ENCODE measurements at regions not wholly inside any gene's neighbourhood (a gene's known extent, or its start where the extent isn't known, plus 50 kb on each side); places are given as distances from the start of the nearest gene placed in this dataset.

- no peaks in the 10 kb centered on the region for H4K20me1 ChIP-seq (ENCODE audit: insufficient read depth, low read length)
- no peaks in the 10 kb centered on the region for H3K36me3 ChIP-seq (replicated peaks; ENCODE audit: low read depth, low read length)
- H3K9me3 ChIP-seq (ENCODE audit: insufficient read depth, low read length) = no peaks in the 10 kb centered on the region
- no peak for TF ChIP-seq CTCF (IDR thresholded peaks at IDR 0.05; ENCODE audit: low read depth, low read length)
- TF ChIP-seq EZH2phosphoT487 (IDR thresholded peaks at IDR 0.05; ENCODE audit: low read depth) = no peak
- H3K9ac ChIP-seq (ENCODE audit: low read length) = no peak overlapping the region
- no peaks in the 10 kb centered on the region for H3K4me1 ChIP-seq (ENCODE audit: low read length)
- H2AFZ ChIP-seq (ENCODE audit: low read depth, low read length) = no peak overlapping the region
- H3K4me3 ChIP-seq (ENCODE audit: low read length) = no peak overlapping the region
- no peaks in the 10 kb centered on the region for H3K79me2 ChIP-seq (ENCODE audit: low read length)
- no peak overlapping the region for H3K27ac ChIP-seq (ENCODE audit: low read length)
- H3K27me3 ChIP-seq (ENCODE audit: low read depth, low read length) = no peaks in the 10 kb centered on the region
- H3K4me2 ChIP-seq (ENCODE audit: low read length) = no peak overlapping the region
Measured at GRCh38 chr10:65231148-65231547, 1694.7 kb upstream of the LRRTM3 start.

DNA sequence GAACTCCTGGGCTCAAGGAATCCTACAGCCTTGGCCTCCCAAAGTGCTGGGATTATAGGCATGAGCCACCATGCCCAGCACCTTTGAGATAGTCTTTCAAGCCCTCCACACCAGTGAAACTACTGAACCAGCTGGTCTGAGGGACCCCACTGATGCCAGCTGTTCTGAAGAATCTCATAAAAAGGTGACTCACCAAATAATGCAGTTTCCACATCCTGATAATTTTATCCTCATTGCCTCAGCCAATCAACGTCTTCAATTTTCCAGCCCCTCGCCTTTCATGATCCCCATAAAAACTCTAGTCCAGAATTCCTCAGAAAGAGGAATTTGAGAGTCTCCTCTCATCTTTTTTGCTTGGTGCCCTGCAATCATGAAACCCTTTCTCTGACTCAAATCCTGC, 1691.6 kb upstream of the LRRTM3 start:
- no peaks in the 10 kb centered on the region for H4K20me1 ChIP-seq (ENCODE audit: insufficient read depth, low read length)
- H3K4me1 ChIP-seq (ENCODE audit: low read length) = no peaks in the 10 kb centered on the region
- H3K9me3 ChIP-seq (ENCODE audit: insufficient read depth, low read length) = no peaks in the 10 kb centered on the region
- H3K79me2 ChIP-seq (ENCODE audit: low read length) = no peaks in the 10 kb centered on the region
- H3K9ac ChIP-seq (ENCODE audit: low read length) = no peak overlapping the region
- no peaks in the 10 kb centered on the region for H3K27me3 ChIP-seq (ENCODE audit: low read depth, low read length)
- H3K27ac ChIP-seq (ENCODE audit: low read length) = no peak overlapping the region
- no peak overlapping the region for H3K4me3 ChIP-seq (ENCODE audit: low read length)
- TF ChIP-seq EZH2phosphoT487 (IDR thresholded peaks at IDR 0.05; ENCODE audit: low read depth) = no peak
- no peak for TF ChIP-seq CTCF (IDR thresholded peaks at IDR 0.05; ENCODE audit: low read depth, low read length)
- no peak overlapping the region for H3K4me2 ChIP-seq (ENCODE audit: low read length)
- no peaks in the 10 kb centered on the region for H3K36me3 ChIP-seq (replicated peaks; ENCODE audit: low read depth, low read length)
- H2AFZ ChIP-seq (ENCODE audit: low read depth, low read length) = no peak overlapping the region

DNA sequence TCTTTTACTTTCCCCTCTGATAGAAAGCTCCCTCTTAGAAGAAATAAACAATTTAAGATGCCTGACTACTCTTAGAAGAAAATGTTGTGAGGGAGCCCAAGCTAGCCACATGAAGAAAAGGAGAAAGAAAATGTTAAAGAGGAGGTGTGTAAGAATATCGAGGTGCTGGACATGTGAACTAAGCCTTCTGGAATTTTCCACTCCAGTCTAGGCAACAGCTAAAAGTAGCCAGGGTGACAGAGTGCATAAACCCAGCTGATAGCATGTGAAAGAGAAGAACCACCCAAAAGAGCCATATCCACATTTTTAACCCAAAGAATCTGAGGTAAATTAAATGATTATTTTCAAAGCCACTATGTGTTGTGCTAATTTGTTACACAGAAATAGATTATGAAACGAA, 1690.6 kb upstream of the LRRTM3 start:
- no peaks in the 10 kb centered on the region for H3K4me1 ChIP-seq (ENCODE audit: low read length)
- no peaks in the 10 kb centered on the region for H3K9me3 ChIP-seq (ENCODE audit: insufficient read depth, low read length)
- H3K27ac ChIP-seq (ENCODE audit: low read length) = no peak overlapping the region
- no peak overlapping the region for H2AFZ ChIP-seq (ENCODE audit: low read depth, low read length)
- H3K9ac ChIP-seq (ENCODE audit: low read length) = no peak overlapping the region
- no peak overlapping the region for H3K4me3 ChIP-seq (ENCODE audit: low read length)
- TF ChIP-seq EZH2phosphoT487 (IDR thresholded peaks at IDR 0.05; ENCODE audit: low read depth) (no peak), CTCF (IDR thresholded peaks at IDR 0.05; ENCODE audit: low read depth, low read length) (no peak)
- H3K79me2 ChIP-seq (ENCODE audit: low read length) = no peaks in the 10 kb centered on the region
- no peaks in the 10 kb centered on the region for H3K27me3 ChIP-seq (ENCODE audit: low read depth, low read length)
- H3K4me2 ChIP-seq (ENCODE audit: low read length) = no peak overlapping the region
- H4K20me1 ChIP-seq (ENCODE audit: insufficient read depth, low read length) = no peaks in the 10 kb centered on the region
- no peaks in the 10 kb centered on the region for H3K36me3 ChIP-seq (replicated peaks; ENCODE audit: low read depth, low read length)

- Histone ChIP-seq H2AFZ (ENCODE audit: low read depth, low read length) (no peak overlapping the region), H3K9me3 (ENCODE audit: insufficient read depth, low read length) (no peaks in the 10 kb centered on the region), H3K9ac (ENCODE audit: low read length) (no peak overlapping the region), H3K4me1 (ENCODE audit: low read length) (no peaks in the 10 kb centered on the region), H3K4me2 (ENCODE audit: low read length) (no peak overlapping the region), H4K20me1 (ENCODE audit: insufficient read depth, low read length) (no peaks in the 10 kb centered on the region), H3K27ac (ENCODE audit: low read length) (no peak overlapping the region), H3K27me3 (ENCODE audit: low read depth, low read length) (no peaks in the 10 kb centered on the region), H3K36me3 (replicated peaks; ENCODE audit: low read depth, low read length) (no peaks in the 10 kb centered on the region), H3K4me3 (ENCODE audit: low read length) (no peak overlapping the region), H3K79me2 (ENCODE audit: low read length) (no peaks in the 10 kb centered on the region)
- TF ChIP-seq EZH2phosphoT487 (IDR thresholded peaks at IDR 0.05; ENCODE audit: low read depth) (no peak), CTCF (IDR thresholded peaks at IDR 0.05; ENCODE audit: low read depth, low read length) (no peak)
Measured at GRCh38 chr10:65235846-65236245, 1690.0 kb upstream of the LRRTM3 start.
